ENCODE measurements at regions not wholly inside any gene's neighbourhood (a gene's known extent, or its start where the extent isn't known, plus 50 kb on each side); places are given as distances from the start of the nearest gene placed in this dataset.

GRCh38 chr16:59743504-59743903, 1009.4 kb upstream of the GOT2 start:
- H3K4me3 ChIP-seq (ENCODE audit: low read length) = no peak overlapping the region
- no peak for TF ChIP-seq CTCF (conservative IDR thresholded peaks at IDR 0.05; ENCODE audit: low read depth, low read length)
- DNase-seq (ENCODE audit: low read depth) = no peak

- no peak for DNase-seq (ENCODE audit: low read depth)
- TF ChIP-seq CTCF (conservative IDR thresholded peaks at IDR 0.05; ENCODE audit: low read depth, low read length) = no peak
- no peak overlapping the region for H3K4me3 ChIP-seq (ENCODE audit: low read length)
These were observed 1006.7 kb upstream of the GOT2 start for GRCh38 chr16:59740858-59741257.

GRCh38 chr16:59737274-59737673, 1003.2 kb upstream of the GOT2 start:
- H3K4me3 ChIP-seq (ENCODE audit: low read length) = no peak overlapping the region
- TF ChIP-seq CTCF (conservative IDR thresholded peaks at IDR 0.05; ENCODE audit: low read depth, low read length) = no peak
- DNase-seq (ENCODE audit: low read depth) = no peak

- no peak for TF ChIP-seq CTCF (conservative IDR thresholded peaks at IDR 0.05; ENCODE audit: low read depth, low read length)
- DNase-seq (ENCODE audit: low read depth) = no peak
- no peak overlapping the region for H3K4me3 ChIP-seq (ENCODE audit: low read length)
These were observed 999.2 kb upstream of the GOT2 start for GRCh38 chr16:59733321-59733720.

- H3K4me3 ChIP-seq (ENCODE audit: low read length) = no peak overlapping the region
- no peak for TF ChIP-seq CTCF (conservative IDR thresholded peaks at IDR 0.05; ENCODE audit: low read depth, low read length)
These were observed 995.5 kb upstream of the GOT2 start for GRCh38 chr16:59729613-59730012.

GRCh38 chr16:59719121-59719520, 985.0 kb upstream of the GOT2 start:
- no peak overlapping the region for H3K4me3 ChIP-seq (ENCODE audit: low read length)
- TF ChIP-seq CTCF (conservative IDR thresholded peaks at IDR 0.05; ENCODE audit: low read depth, low read length) = no peak
- peak; percentile 62 for DNase-seq (ENCODE audit: low read depth)

More at GRCh38 chr16:59729613-59730012, 995.5 kb upstream of the GOT2 start:
- DNase-seq (ENCODE audit: low read depth) = no peak

GRCh38 chr16:59707436-59708226, 973.5 kb upstream of the GOT2 start:
- TF ChIP-seq CTCF (conservative IDR thresholded peaks at IDR 0.05; ENCODE audit: low read depth, low read length) = no peak
- no peak overlapping the region for H3K4me3 ChIP-seq (ENCODE audit: low read length)

More at GRCh38 chr16:59707436-59708226, 973.5 kb upstream of the GOT2 start:
- no peak for DNase-seq (ENCODE audit: low read depth)
